Sigmoid colon (tissue), 6 donors: ENCODE measurements at regions not wholly inside any gene's neighbourhood (a gene's known extent, or its start where the extent isn't known, plus 50 kb on each side); places are given as distances from the start of the nearest gene placed in this dataset.

Experiments used
- DNase-seq: peaks from one replicate; pipeline ENCODE4 v3.0.0-alpha.2; 2019
- H3K27ac ChIP-seq, 4 donors: fragments of 200-600 bp; sonication (generic); one replicate each; pipeline ENCODE4 v1.5.1; 2016 to 2019; ENCODE audit warnings: mild to moderate bottlenecking in 1 of 4
- H3K27me3 ChIP-seq, 3 donors: fragments of 200-600 bp; sonication (generic); one replicate each; pipeline ENCODE4 v1.5.1; 2019; ENCODE audit warnings: mild to moderate bottlenecking in 1 of 3
- H3K36me3 ChIP-seq, 4 donors: fragments of 200-600 bp; sonication (generic); one replicate each; pipeline ENCODE4 v1.5.1; 2016 to 2019
- H3K4me1 ChIP-seq, 4 donors: fragments of 200-600 bp; sonication (generic); one replicate each; pipeline ENCODE4 v1.5.1; 2017 to 2019
- H3K4me3 ChIP-seq, 4 donors: fragments of 200-600 bp; sonication (generic); one replicate each; pipeline ENCODE4 v1.5.1; 2017 to 2019; ENCODE audit warnings: mild to moderate bottlenecking in 2 of 4, moderate library complexity in 1 of 4
- H3K9me3 ChIP-seq, 4 donors: fragments of 200-600 bp in 3 of 4; sonication (generic) in 3 of 4; one replicate each; pipeline versions ENCODE4 v1.5.1 to v1.6.1; 2013 to 2019
- EP300 ChIP-seq, 4 donors: sonication (generic); formaldehyde crosslinking; IDR thresholded peaks; one replicate each; pipeline ENCODE4 v1.6.1; 2017; ENCODE audit warnings: antibody characterized with exemption in 4 of 4
- POLR2A ChIP-seq, 2 donors: fragments of 450-650 bp; IDR thresholded peaks; one replicate each; pipeline ENCODE4 v1.6.1; 2016; ENCODE audit warnings: antibody characterized with exemption in 2 of 2, mild to moderate bottlenecking in 2 of 2, moderate library complexity in 2 of 2
- POLR2AphosphoS5 ChIP-seq, 4 donors: sonication (generic); formaldehyde crosslinking; IDR thresholded peaks; one replicate each; pipeline ENCODE4 v1.6.1; 2017; ENCODE audit warnings: antibody characterized with exemption in 4 of 4
- WGBS, 2 donors: extraction: QIAGEN DNeasy Blood & Tissue Kit; methylation state at CpG; one replicate each; pipeline ENCODE4 v1.1.7; 2013; 5-methylcytosine and 5-hydroxymethylcytosine counted together
- intact Hi-C: fragments of 100-400 bp; cut with DNase I; formaldehyde crosslinking; loops from one replicate; pipeline ENCODE4 v1.15.1; 2023
- TF ChIP-seq, protein P1 (sequence below), 4 experiments: fragments of 450-650 bp in 3 of 4; fragments of 200-600 bp in 1 of 4; IDR thresholded peaks; one replicate each; pipeline ENCODE4 v1.5.1; 2016 to 2019; ENCODE audit warnings: antibody characterized with exemption in 4 of 4, mild to moderate bottlenecking in 3 of 4, moderate library complexity in 2 of 4
- donor health status: healthy with polysubstance abuse.
- donor health status: healthy.

DNA sequence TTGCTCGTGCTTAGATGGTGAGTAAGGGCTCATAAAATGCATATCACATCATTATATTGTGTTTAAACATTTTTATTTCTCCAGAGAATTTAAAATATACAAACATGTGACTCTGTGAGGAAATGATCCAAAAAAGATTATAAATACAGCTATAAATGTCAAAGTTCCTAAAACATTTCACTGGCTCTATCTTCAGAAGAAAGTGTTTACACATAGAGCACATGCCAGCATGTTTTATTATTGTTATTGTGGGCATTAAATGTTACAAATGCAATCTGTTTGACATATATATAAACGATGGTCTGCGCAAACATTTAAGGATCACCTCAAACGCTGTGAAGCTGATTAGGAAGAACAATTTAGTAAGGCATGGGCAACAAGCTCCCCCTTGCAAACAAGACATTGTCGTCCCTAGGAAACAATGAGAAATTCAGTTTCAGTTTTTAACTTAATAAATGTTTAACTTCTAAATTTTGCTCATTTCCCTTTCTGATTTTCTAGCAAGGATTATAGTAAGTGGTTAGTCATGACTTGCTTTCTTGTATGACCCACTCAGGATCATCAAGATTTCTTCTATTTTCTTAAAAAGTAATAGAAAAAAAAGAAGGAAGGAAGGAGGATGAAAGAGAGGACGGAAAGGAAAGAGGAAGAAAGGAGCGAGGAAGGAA lies 207.5 kb downstream of the SATB1 start:
- Histone ChIP-seq H3K36me3 (no peaks in the 10 kb centered on the region), H3K9me3 (no peaks in the 10 kb centered on the region), H3K27ac (peak overlapping the region in 2 of 4 donors; percentile 30), H3K4me1 (peaks cover 0 to 20% (median 6%) of the 10 kb centered on the region in 4 donors), H3K27me3 (no peaks in the 10 kb centered on the region), H3K4me3 (peak overlapping the region in 2 of 4 donors; percentile 6 to 14)
- no peak for DNase-seq
- WGBS, 2 donors = 30 to 54% methylated on average over 7 of the region's 7 CpGs
- intact Hi-C loops = no loop called here
- no peak for TF ChIP-seq POLR2A (IDR thresholded peaks at IDR 0.05)
- no peak for TF ChIP-seq EP300 (IDR thresholded peaks at IDR 0.05)
- TF ChIP-seq, protein P1, sequence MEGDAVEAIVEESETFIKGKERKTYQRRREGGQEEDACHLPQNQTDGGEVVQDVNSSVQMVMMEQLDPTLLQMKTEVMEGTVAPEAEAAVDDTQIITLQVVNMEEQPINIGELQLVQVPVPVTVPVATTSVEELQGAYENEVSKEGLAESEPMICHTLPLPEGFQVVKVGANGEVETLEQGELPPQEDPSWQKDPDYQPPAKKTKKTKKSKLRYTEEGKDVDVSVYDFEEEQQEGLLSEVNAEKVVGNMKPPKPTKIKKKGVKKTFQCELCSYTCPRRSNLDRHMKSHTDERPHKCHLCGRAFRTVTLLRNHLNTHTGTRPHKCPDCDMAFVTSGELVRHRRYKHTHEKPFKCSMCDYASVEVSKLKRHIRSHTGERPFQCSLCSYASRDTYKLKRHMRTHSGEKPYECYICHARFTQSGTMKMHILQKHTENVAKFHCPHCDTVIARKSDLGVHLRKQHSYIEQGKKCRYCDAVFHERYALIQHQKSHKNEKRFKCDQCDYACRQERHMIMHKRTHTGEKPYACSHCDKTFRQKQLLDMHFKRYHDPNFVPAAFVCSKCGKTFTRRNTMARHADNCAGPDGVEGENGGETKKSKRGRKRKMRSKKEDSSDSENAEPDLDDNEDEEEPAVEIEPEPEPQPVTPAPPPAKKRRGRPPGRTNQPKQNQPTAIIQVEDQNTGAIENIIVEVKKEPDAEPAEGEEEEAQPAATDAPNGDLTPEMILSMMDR (IDR thresholded peaks at IDR 0.05) = no peak
- no peak for TF ChIP-seq POLR2AphosphoS5 (IDR thresholded peaks at IDR 0.05)

DNA sequence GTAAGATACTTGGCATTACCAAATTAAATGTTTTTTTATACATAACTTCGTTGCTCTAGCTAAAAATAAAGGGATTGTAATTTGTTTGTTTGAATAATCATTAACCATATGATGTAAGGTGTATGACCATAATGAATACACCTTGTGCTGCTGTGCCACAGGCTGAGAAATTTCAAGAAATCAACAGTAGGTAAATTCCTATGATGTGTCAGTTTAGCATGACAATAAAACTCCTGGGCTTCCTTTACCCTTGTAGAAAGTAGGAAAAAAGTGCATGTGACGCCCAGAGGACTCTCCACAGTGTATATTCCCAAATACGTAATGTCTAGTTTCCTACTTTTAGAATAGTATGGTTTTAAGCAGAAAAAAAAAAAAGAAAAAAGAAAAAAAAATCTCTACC lies 208.1 kb downstream of the SATB1 start:
- H3K4me1 ChIP-seq = peaks cover 0 to 20% (median 6%) of the 10 kb centered on the region in 4 donors
- no peaks in the 10 kb centered on the region for H3K9me3 ChIP-seq
- H3K27ac ChIP-seq = peak overlapping the region in 1 of 4 donors; percentile 30
- no peaks in the 10 kb centered on the region for H3K27me3 ChIP-seq
- intact Hi-C loops = no loop called here
- TF ChIP-seq POLR2AphosphoS5 (IDR thresholded peaks at IDR 0.05) (no peak), POLR2A (IDR thresholded peaks at IDR 0.05) (no peak), EP300 (IDR thresholded peaks at IDR 0.05) (no peak)
- TF ChIP-seq, protein P1 (IDR thresholded peaks at IDR 0.05) = no peak
- no peaks in the 10 kb centered on the region for H3K36me3 ChIP-seq
- WGBS, 2 donors = 40 to 67% methylated on average over 3 of the region's 3 CpGs
- DNase-seq = no peak
- no peak overlapping the region for H3K4me3 ChIP-seq

DNA sequence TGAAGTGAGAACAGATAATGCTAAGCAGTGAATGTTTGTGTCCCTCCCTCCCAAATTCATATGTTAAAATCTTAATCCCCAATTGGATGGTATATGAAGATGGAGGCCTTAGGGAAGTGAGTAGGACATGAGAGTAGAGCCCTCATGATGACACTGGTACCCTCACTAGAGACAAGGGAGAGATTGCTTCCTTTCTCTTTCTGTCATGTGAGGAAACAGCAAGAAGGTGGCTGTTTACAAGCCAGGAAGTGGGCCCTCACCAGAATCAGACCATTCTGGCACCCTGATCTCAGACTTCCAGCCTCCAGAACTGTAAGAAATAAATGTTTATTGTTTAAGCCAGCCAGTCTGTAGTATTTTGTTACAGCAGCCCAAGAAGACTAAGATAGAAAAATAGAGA lies 209.5 kb downstream of the SATB1 start:
- Histone ChIP-seq H3K4me3 (no peak overlapping the region), H3K36me3 (no peaks in the 10 kb centered on the region), H3K27me3 (no peaks in the 10 kb centered on the region), H3K4me1 (peaks cover 0 to 20% (median 6%) of the 10 kb centered on the region in 4 donors), H3K9me3 (no peaks in the 10 kb centered on the region), H3K27ac (no peak overlapping the region)
- no peak for DNase-seq
- no peak for TF ChIP-seq POLR2A (IDR thresholded peaks at IDR 0.05)
- TF ChIP-seq EP300 (IDR thresholded peaks at IDR 0.05) = no peak
- no peak for TF ChIP-seq POLR2AphosphoS5 (IDR thresholded peaks at IDR 0.05)
- TF ChIP-seq, protein P1 (IDR thresholded peaks at IDR 0.05) = no peak
- intact Hi-C loops = no loop called here

DNA sequence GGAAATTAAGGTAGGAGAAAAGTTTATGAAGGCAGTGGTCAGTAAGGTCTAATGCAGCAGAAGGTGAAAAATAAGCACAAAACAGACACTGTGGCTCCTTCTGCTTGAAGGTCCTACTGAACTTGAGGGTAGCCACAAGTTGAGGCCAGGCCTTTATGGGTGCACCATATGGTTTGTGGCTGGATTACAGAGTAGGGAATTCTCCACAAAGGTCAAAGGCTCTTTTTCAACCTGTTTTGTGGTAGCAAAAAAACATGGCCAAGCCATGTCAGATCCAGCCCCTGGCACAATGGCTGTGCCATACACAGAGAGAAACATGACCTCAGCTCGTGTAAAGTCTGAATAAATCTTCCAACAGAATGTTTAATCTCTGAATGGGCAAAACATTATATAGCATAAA lies 214.0 kb downstream of the SATB1 start:
- Histone ChIP-seq H3K36me3 (no peaks in the 10 kb centered on the region), H3K27ac (no peak overlapping the region), H3K9me3 (no peaks in the 10 kb centered on the region), H3K27me3 (no peaks in the 10 kb centered on the region), H3K4me3 (no peak overlapping the region), H3K4me1 (no peaks in the 10 kb centered on the region)
- no peak for DNase-seq
- 86 to 90% methylated on average over 1 of the region's 1 CpG for WGBS, 2 donors
- intact Hi-C loops = loop anchor here (5.0 kb wide), 1 partner anchor 234 kb away; no protein-coding TSS in a partner anchor
- TF ChIP-seq EP300 (IDR thresholded peaks at IDR 0.05) (no peak), POLR2AphosphoS5 (IDR thresholded peaks at IDR 0.05) (no peak), POLR2A (IDR thresholded peaks at IDR 0.05) (no peak)
- TF ChIP-seq, protein P1 (IDR thresholded peaks at IDR 0.05) = no peak

DNA sequence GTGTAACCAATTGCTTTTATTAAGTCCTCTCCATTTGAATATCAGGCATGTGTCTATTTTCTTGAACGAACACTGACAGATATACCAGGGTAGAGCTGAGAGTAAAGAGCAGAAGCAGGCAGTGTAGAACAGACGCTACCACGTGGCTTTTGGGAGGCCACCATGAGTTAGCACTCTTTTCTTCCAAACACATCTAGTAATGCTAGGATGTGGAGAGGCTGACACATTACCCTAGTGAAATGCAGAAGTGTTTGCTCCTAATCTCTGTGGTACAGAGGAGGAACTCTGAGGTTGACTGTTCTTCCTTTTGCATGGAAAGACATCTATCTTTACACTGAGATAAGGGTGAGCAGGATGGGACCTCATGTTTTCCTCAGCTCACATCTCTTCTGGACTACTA lies 216.3 kb downstream of the SATB1 start:
- Histone ChIP-seq H3K36me3 (no peaks in the 10 kb centered on the region), H3K9me3 (no peaks in the 10 kb centered on the region), H3K27ac (no peak overlapping the region), H3K4me3 (no peak overlapping the region), H3K4me1 (no peaks in the 10 kb centered on the region), H3K27me3 (no peaks in the 10 kb centered on the region)
- TF ChIP-seq, protein P1 (IDR thresholded peaks at IDR 0.05) = no peak
- TF ChIP-seq POLR2A (IDR thresholded peaks at IDR 0.05) (no peak), POLR2AphosphoS5 (IDR thresholded peaks at IDR 0.05) (no peak), EP300 (IDR thresholded peaks at IDR 0.05) (no peak)
- intact Hi-C loops = no loop called here
- DNase-seq = no peak
- 62 to 82% methylated on average over 3 of the region's 3 CpGs for WGBS, 2 donors
